SU-DHL-6 (cell line): ENCODE measurements at regions not wholly inside any gene's neighbourhood (a gene's known extent, or its start where the extent isn't known, plus 50 kb on each side); places are given as distances from the start of the nearest gene placed in this dataset.

Source experiments
- H2AFZ ChIP-seq: fragments of 200-600 bp; sonication (generic); 2 replicates; pipeline ENCODE4 v1.6.1; 2014; ENCODE audit warnings: low read depth, mild to moderate bottlenecking, moderate library complexity, mixed read lengths, antibody characterized with exemption, low read length; ENCODE audit not compliant: severe bottlenecking
- H3F3A ChIP-seq: fragments of 200-600 bp; shearing (Covaris generic); 2 replicates; pipeline ENCODE4 v1.6.0; 2016; ENCODE audit warnings: antibody characterized with exemption, mild to moderate bottlenecking; ENCODE audit not compliant: insufficient read depth
- H3K27ac ChIP-seq: fragments of 200-600 bp; sonication (generic); 2 replicates; pipeline ENCODE4 v1.5.1; 2016; ENCODE audit warnings: low read depth, mild to moderate bottlenecking, low read length, moderate library complexity, mixed read lengths
- H3K27me3 ChIP-seq: fragments of 200-600 bp; sonication (generic), shearing (Covaris generic); 2 replicates; pipeline ENCODE4 v1.6.0; 2014; ENCODE audit warnings: mild to moderate bottlenecking, low read length
- H3K36me3 ChIP-seq: fragments of 200-600 bp; sonication (generic); 2 replicates; pipeline ENCODE4 v1.6.1; 2014; ENCODE audit warnings: mild to moderate bottlenecking, low read length, mixed read lengths
- H3K4me2 ChIP-seq: fragments of 300-600, 200-600 bp; shearing (Covaris generic), sonication (generic); 2 replicates; pipeline ENCODE4 v1.6.0; 2014; ENCODE audit warnings: low read length, low read depth, mild to moderate bottlenecking; ENCODE audit not compliant: poor library complexity, severe bottlenecking
- H3K4me3 ChIP-seq: fragments of 200-600 bp; sonication (generic); 2 replicates; pipeline ENCODE4 v1.5.1; 2014; ENCODE audit warnings: antibody characterized with exemption, low read length, mild to moderate bottlenecking, mixed read lengths; ENCODE audit not compliant: insufficient read depth, poor library complexity, severe bottlenecking
- H3K79me2 ChIP-seq: fragments of 200-600 bp; sonication (generic); 2 replicates; pipeline ENCODE4 v1.6.1; 2014; ENCODE audit warnings: mild to moderate bottlenecking, low read length, moderate library complexity; ENCODE audit not compliant: insufficient read depth
- H3K9ac ChIP-seq: fragments of 200-600 bp; sonication (generic); 2 replicates; pipeline ENCODE4 v1.7.0; 2014; ENCODE audit warnings: mild to moderate bottlenecking, low read length
- H3K9me2 ChIP-seq: fragments of 200-600 bp; sonication (generic); replicated peaks from 2 replicates; pipeline ENCODE4 v1.6.1; 2014; ENCODE audit warnings: low read length; ENCODE audit not compliant: insufficient read depth
- H3K9me3 ChIP-seq: fragments of 200-600 bp; sonication (generic); 2 replicates; pipeline ENCODE4 v1.6.1; 2014; ENCODE audit warnings: low read length, mixed read lengths; ENCODE audit not compliant: insufficient read depth
- H4K20me1 ChIP-seq: fragments of 200-600 bp; sonication (generic); 2 replicates; pipeline ENCODE4 v1.6.1; 2014; ENCODE audit warnings: low read depth, mild to moderate bottlenecking, antibody characterized with exemption, low read length, moderate library complexity, mixed read lengths
- CTCF ChIP-seq: fragments of 200-600 bp; sonication (generic); IDR thresholded peaks from one replicate; pipeline ENCODE4 v1.5.1; 2017; ENCODE audit warnings: antibody characterized with exemption, mild to moderate bottlenecking, low read length, moderate library complexity; ENCODE audit not compliant: insufficient read depth, poor library complexity, severe bottlenecking
- EZH2phosphoT487 ChIP-seq: fragments of 200-600 bp; sonication (generic), shearing (Covaris generic); conservative IDR thresholded peaks from 2 replicates; pipeline ENCODE4 v1.6.1; 2018; ENCODE audit warnings: mild to moderate bottlenecking, antibody characterized with exemption, low read length, moderate library complexity, mixed read lengths

DNA sequence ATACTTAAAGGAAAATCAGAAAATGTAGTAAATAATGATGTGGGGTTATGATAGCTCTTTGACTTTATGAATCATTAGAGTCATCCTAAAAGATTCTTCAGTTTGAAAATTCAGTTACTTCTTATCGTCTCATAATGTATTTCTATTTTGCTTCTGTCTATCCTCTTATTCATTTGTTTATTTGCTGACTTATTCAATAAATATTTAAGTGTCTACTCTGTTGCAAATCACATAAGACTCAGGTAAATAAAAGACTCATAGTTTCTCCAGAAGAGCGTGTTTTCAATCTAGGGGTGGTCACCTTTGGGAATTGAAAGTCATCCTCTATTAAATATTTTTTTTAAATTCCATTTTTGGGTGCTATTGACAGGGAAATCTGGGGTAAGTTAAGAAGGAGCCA, 69.1 kb upstream of the RBMS1 start:
- H3K4me2 ChIP-seq: no peak overlapping the region
- H4K20me1 ChIP-seq: no peaks in the 10 kb centered on the region
- H3K27ac ChIP-seq: no peak overlapping the region
- no peaks in the 10 kb centered on the region for H3K79me2 ChIP-seq
- no peak overlapping the region for H2AFZ ChIP-seq
- TF ChIP-seq CTCF: no peak
- TF ChIP-seq EZH2phosphoT487: no peak
- no peak overlapping the region for H3K9ac ChIP-seq
- no peak overlapping the region for H3K4me3 ChIP-seq
- H3K27me3 ChIP-seq: no peaks in the 10 kb centered on the region
- H3K9me2 ChIP-seq: no peaks in the 10 kb centered on the region
- no peaks in the 10 kb centered on the region for H3F3A ChIP-seq
- H3K36me3 ChIP-seq: no peaks in the 10 kb centered on the region
- H3K9me3 ChIP-seq: no peaks in the 10 kb centered on the region

DNA sequence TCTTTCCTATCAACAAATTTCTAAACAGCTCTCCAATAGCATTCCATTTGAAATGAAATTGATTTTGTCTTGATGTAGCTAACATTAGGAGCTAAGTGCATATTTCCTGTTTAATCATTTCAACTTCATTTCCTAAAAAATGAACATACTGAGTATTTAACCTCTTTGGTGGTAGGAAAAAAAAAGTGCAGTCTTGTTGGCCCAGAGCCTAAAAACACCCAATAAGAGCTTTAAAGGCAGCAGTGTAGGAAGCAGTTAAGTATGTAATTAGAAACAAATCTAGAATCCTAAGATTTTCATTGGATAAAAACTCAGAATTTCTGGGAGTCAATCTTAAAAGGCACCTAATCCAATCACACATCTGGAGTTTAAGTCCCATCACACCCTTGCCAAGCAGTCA, 71.0 kb upstream of the RBMS1 start:
- no peak overlapping the region for H3K4me3 ChIP-seq
- no peak for TF ChIP-seq EZH2phosphoT487
- TF ChIP-seq CTCF: no peak
- no peaks in the 10 kb centered on the region for H3K9me3 ChIP-seq

DNA sequence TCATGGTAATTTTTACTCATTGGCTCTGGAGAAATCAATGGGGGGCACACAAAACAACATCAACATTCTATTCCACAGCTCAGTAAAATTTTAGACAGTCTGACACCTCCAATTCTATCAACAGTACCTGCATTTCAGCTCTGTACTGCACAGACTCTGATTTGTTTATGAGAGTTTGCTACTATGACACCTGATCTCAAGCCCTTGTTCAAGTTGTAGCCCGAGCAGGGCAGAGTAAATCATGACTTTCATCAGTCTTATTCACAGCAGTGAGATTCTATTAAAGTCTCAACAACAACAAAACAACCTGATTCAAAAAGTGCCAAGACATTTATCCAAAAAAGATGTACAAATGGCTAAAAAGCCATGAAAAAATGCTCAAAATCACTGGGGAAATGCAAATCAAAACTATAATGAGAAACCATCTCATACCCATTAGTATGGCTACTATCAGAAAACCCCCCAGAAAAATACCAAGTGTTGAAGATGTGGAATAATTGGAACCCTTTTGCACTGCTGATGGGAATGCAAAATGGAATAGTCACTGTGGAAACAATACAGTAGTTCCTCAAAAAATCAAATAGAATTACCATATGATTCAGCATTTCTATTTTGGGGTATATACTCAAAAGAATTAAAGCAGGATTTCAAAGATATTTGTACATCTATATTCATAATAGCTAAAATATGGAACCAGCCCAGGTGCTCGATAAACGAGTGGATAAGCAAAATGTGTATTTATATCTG, 71.7 kb upstream of the RBMS1 start:
- no peak for TF ChIP-seq EZH2phosphoT487
- TF ChIP-seq CTCF: no peak
- no peak overlapping the region for H3K9ac ChIP-seq
- no peak overlapping the region for H3K4me3 ChIP-seq
- no peak overlapping the region for H3K27ac ChIP-seq
- no peaks in the 10 kb centered on the region for H3K36me3 ChIP-seq
- no peaks in the 10 kb centered on the region for H3K79me2 ChIP-seq
- H3F3A ChIP-seq: no peaks in the 10 kb centered on the region
- H3K27me3 ChIP-seq: no peaks in the 10 kb centered on the region
- H4K20me1 ChIP-seq: no peaks in the 10 kb centered on the region
- no peak overlapping the region for H3K4me2 ChIP-seq
- no peaks in the 10 kb centered on the region for H3K9me3 ChIP-seq
- no peaks in the 10 kb centered on the region for H3K9me2 ChIP-seq
- no peak overlapping the region for H2AFZ ChIP-seq

More for the DNA sequence above, 71.0 kb upstream of the RBMS1 start:
- H3K27me3 ChIP-seq: no peaks in the 10 kb centered on the region
- no peaks in the 10 kb centered on the region for H4K20me1 ChIP-seq
- H3K9ac ChIP-seq: no peak overlapping the region
- no peaks in the 10 kb centered on the region for H3F3A ChIP-seq
- H3K36me3 ChIP-seq: no peaks in the 10 kb centered on the region
- no peaks in the 10 kb centered on the region for H3K79me2 ChIP-seq
- no peak overlapping the region for H3K4me2 ChIP-seq
- no peaks in the 10 kb centered on the region for H3K9me2 ChIP-seq
- H3K27ac ChIP-seq: no peak overlapping the region
- no peak overlapping the region for H2AFZ ChIP-seq
